Midbrain (tissue), 1 donor: ENCODE measurements at regions not wholly inside any gene's neighbourhood (a gene's known extent, or its start where the extent isn't known, plus 50 kb on each side); places are given as distances from the start of the nearest gene placed in this dataset.

Experiments used
- DNase-seq: peaks from one replicate; lab custom pipeline; 2025; lab: John Stamatoyannopoulos, UW

- DNase-seq: no peak
These were observed 210.7 kb upstream of the DMRT1 start for GRCh38 chr9:630817-631216.

GRCh38 chr9:631596-631995 is 209.9 kb upstream of the DMRT1 start:
- DNase-seq: no peak

- DNase-seq: no peak
These were observed 208.0 kb upstream of the DMRT1 start for GRCh38 chr9:633461-633860.

GRCh38 chr9:636931-637591 is 204.4 kb upstream of the DMRT1 start:
- no peak for DNase-seq

- no peak for DNase-seq
These were observed 203.3 kb upstream of the DMRT1 start for GRCh38 chr9:638152-638551.

GRCh38 chr9:642014-642413 is 199.5 kb upstream of the DMRT1 start:
- no peak for DNase-seq

GRCh38 chr9:643966-644365 is 197.5 kb upstream of the DMRT1 start:
- no peak for DNase-seq

- DNase-seq: no peak
These were observed 194.0 kb upstream of the DMRT1 start for GRCh38 chr9:647522-647921.

- no peak for DNase-seq
These were observed 192.1 kb upstream of the DMRT1 start for GRCh38 chr9:649128-650074.

- DNase-seq: no peak
These were observed 191.1 kb upstream of the DMRT1 start for GRCh38 chr9:650362-650761.

- no peak for DNase-seq
These were observed 190.1 kb upstream of the DMRT1 start for GRCh38 chr9:651371-651770.

- DNase-seq: no peak
These were observed 188.6 kb upstream of the DMRT1 start for GRCh38 chr9:652914-653313.

GRCh38 chr9:653421-653820 is 188.1 kb upstream of the DMRT1 start:
- DNase-seq: no peak

GRCh38 chr9:653856-654387 is 187.6 kb upstream of the DMRT1 start:
- no peak for DNase-seq

GRCh38 chr9:655875-656274 is 185.6 kb upstream of the DMRT1 start:
- no peak for DNase-seq

GRCh38 chr9:656926-657568 is 184.4 kb upstream of the DMRT1 start:
- no peak for DNase-seq

- no peak for DNase-seq
These were observed 182.2 kb upstream of the DMRT1 start for GRCh38 chr9:659286-659685.

- no peak for DNase-seq
These were observed 181.3 kb upstream of the DMRT1 start for GRCh38 chr9:660227-660626.

GRCh38 chr9:663541-663940 is 178.0 kb upstream of the DMRT1 start:
- no peak for DNase-seq

GRCh38 chr9:665296-665695 is 176.2 kb upstream of the DMRT1 start:
- DNase-seq: no peak

GRCh38 chr9:671997-672396 is 169.5 kb upstream of the DMRT1 start:
- DNase-seq: no peak

- DNase-seq: no peak
These were observed 168.6 kb upstream of the DMRT1 start for GRCh38 chr9:672851-673250.
